Activated T-helper 17 cell treated with anti-CD3 and anti-CD28 coated beads, Interleukin-2, amount 50 U/mL, for 72 hours (primary cell): ENCODE measurements at regions not wholly inside any gene's neighbourhood (a gene's known extent, or its start where the extent isn't known, plus 50 kb on each side); places are given as distances from the start of the nearest gene placed in this dataset.
"Not testable (repeated sequence)": the region's sequence is repeated elsewhere in the genome, so short reads cannot be mapped to it uniquely, and the experiment has no call there.

Experiments used
- ATAC-seq: fragments of 150-1000 bp; cut with Tn5 transposase; replicated peaks from 2 replicates; pipeline ENCODE4 v1.10.0; 2021; ENCODE audit warnings: mild to moderate bottlenecking, moderate library complexity
- H3K27ac Mint-ChIP-seq: one replicate; pipeline ENCODE4 v1.8.0; 2022; ENCODE audit warnings: mixed read lengths
- H3K27me3 Mint-ChIP-seq: one replicate; pipeline ENCODE4 v1.8.0; 2022; ENCODE audit warnings: mixed read lengths
- H3K36me3 Mint-ChIP-seq: one replicate; pipeline ENCODE4 v1.8.0; 2022; ENCODE audit warnings: low read depth, mild to moderate bottlenecking, mixed read lengths
- H3K4me1 Mint-ChIP-seq: one replicate; pipeline ENCODE4 v1.8.0; 2022; ENCODE audit warnings: mixed read lengths
- H3K4me3 Mint-ChIP-seq: one replicate; pipeline ENCODE4 v1.8.0; 2022; ENCODE audit warnings: mild to moderate bottlenecking, mixed read lengths
- H3K9me3 Mint-ChIP-seq: one replicate; pipeline ENCODE4 v1.8.0; 2022; ENCODE audit warnings: mixed read lengths

DNA sequence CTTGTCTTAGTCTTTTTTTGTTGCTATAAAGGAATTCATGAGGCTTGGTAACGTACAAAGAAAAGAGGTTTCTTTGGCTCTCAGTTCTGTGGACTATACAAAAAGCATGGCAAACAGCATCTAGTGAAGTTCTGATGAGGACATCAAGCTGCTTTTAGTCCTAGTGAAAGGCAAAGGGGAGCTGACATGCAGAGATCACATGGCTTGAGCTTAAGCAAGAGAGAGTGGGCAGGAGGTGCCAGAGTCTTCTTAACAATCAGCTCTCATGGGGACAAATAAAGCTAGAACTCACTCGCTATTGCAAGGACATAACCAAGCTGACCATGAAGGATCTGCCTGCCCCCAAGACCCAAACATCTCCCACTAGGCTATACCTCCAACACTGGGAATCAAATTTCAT is 1063.1 kb downstream of the PCDH7 start:
- H3K9me3 Mint-ChIP-seq = peaks cover 13% of the 10 kb centered on the region
- no peak for ATAC-seq
- H3K27me3 Mint-ChIP-seq = no peaks in the 10 kb centered on the region
- H3K36me3 Mint-ChIP-seq = no peaks in the 10 kb centered on the region
- no peak overlapping the region for H3K27ac Mint-ChIP-seq
- no peak overlapping the region for H3K4me3 Mint-ChIP-seq
- no peaks in the 10 kb centered on the region for H3K4me1 Mint-ChIP-seq

DNA sequence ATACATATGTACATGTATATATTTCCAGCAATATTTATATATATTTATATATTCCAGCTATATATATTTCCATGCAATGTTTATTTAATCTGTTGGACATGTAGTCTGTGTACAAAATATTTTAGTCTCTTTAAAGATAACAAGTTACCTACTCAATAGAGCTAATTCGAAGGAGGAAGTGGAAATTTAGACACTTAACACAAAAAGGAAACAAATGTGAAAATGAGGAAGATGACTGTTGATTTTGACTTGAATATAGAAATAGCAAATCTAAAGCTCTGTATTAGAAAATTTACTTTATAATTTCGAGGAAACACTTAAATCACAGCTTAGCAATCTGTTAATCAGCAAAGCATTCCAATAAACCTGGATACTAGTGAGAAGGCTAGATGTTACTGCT is 1064.4 kb downstream of the PCDH7 start:
- Mint-ChIP-seq H3K4me1 (no peaks in the 10 kb centered on the region), H3K36me3 (no peaks in the 10 kb centered on the region), H3K27ac (no peak overlapping the region), H3K9me3 (peaks cover 13% of the 10 kb centered on the region), H3K4me3 (no peak overlapping the region), H3K27me3 (no peaks in the 10 kb centered on the region)
- no peak for ATAC-seq

DNA sequence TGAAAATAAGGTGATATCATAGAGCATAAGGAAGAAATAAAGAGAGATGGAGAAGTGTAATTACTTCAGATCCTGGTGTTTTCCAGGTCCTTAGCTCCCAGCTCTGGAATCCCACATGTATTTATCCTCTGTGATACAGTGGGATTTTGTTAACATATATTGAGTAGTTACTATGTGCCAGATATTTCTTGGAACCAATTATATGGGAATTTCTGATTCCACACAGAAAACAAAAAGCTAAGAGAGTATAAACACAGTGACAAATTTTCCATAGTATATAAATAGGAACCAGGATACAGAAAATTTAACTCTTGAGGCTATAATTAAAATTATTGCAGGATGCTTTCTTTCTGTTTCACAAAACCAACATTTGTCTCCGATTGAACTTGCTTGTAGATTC is 1067.5 kb downstream of the PCDH7 start:
- no peak for ATAC-seq
- H3K27ac Mint-ChIP-seq = no peak overlapping the region
- no peaks in the 10 kb centered on the region for H3K27me3 Mint-ChIP-seq
- H3K4me1 Mint-ChIP-seq = no peaks in the 10 kb centered on the region
- H3K36me3 Mint-ChIP-seq = no peaks in the 10 kb centered on the region
- no peak overlapping the region for H3K4me3 Mint-ChIP-seq
- peaks cover 7% of the 10 kb centered on the region for H3K9me3 Mint-ChIP-seq

DNA sequence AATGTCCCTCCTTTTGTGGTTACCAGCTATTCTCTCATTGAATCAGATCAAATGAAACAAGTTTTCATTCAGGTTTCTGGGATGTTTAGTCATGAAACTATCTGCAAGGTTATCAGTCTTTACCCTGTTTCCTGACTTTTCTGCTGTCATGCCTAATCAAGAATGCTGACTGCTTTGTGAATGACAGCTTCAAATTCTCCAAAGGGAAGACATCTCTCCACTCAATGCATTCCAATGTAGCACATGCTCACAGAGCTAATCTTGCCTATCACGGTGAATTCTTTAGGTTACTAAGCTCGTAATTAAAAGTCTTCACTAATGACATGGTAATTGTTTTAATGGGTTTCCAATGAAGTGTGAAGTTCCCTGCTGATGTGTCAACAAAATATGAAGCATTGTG is 1068.5 kb downstream of the PCDH7 start:
- Mint-ChIP-seq H3K27ac (no peak overlapping the region), H3K27me3 (no peaks in the 10 kb centered on the region), H3K4me1 (no peaks in the 10 kb centered on the region), H3K4me3 (no peak overlapping the region), H3K36me3 (no peaks in the 10 kb centered on the region), H3K9me3 (no peaks in the 10 kb centered on the region)
- no peak for ATAC-seq

DNA sequence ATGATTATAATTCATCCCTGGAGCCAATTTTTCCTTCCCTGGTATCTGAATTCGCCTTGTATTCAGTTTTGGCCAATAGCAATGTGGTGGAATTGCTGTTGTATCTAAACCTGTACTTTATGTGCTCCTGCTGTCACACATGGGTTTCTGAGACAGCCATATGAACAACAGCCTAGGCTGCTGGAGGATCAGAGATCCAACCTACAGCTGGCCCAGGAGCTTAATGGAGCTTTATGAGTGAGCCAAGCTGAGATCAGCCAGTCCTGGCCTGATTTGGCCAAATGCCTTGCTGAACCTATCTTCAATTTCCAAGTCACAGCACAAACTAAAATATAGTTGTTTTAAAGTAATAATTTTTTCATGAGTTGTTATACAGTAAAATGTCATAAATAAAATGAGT is 1071.5 kb downstream of the PCDH7 start:
- Mint-ChIP-seq H3K27ac (no peak overlapping the region), H3K4me3 (no peak overlapping the region), H3K9me3 (peaks cover 4% of the 10 kb centered on the region), H3K4me1 (no peaks in the 10 kb centered on the region), H3K27me3 (no peaks in the 10 kb centered on the region), H3K36me3 (no peaks in the 10 kb centered on the region)
- no peak for ATAC-seq

DNA sequence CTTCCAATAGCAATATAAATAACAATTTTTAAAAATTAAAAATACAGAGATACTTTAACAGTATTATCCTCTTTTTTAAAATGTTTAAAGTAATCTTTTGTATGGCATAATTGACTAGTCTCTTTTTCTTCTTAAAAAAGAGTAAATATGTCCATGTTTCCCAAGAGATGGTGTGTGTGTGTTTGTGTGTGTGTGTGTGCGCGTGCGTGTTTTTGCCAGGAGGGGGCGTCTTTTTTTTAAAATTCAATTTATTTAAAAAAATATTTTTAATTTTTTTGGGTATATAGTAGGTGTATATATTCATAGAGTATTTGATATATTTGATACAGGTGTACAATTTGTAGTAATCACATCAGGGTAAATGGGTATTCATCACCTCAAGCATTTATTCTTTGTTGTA is 1073.7 kb downstream of the PCDH7 start:
- peaks cover 12% of the 10 kb centered on the region for H3K9me3 Mint-ChIP-seq
- H3K27me3 Mint-ChIP-seq = no peaks in the 10 kb centered on the region
- no peaks in the 10 kb centered on the region for H3K36me3 Mint-ChIP-seq
- no peaks in the 10 kb centered on the region for H3K4me1 Mint-ChIP-seq
- no peak overlapping the region for H3K27ac Mint-ChIP-seq
- no peak overlapping the region for H3K4me3 Mint-ChIP-seq
- ATAC-seq = no peak

DNA sequence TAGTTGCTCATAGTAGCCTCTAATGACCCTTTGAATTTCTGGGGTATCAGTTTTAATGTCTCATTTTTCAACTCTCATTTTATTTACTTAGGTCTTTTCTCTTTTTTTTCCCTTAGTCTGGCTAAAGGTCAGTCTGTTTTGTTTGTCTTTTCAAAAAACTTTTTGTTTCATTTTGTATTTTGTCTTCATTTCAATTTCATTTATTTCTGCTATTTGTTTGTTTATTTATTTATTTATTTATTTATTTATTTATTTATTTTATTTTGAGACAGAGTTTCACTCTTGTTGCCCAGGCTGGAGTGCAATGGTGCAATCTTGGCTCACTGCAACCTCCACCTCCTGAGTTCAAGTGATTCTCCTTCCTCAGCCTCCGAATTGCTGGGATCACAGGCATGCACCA is 1076.9 kb downstream of the PCDH7 start:
- not testable (repeated sequence) for ATAC-seq, H3K27ac Mint-ChIP-seq, H3K27me3 Mint-ChIP-seq, H3K36me3 Mint-ChIP-seq, H3K4me3 Mint-ChIP-seq, H3K4me1 Mint-ChIP-seq
- H3K9me3 Mint-ChIP-seq = peaks cover 23% of the 10 kb centered on the region

DNA sequence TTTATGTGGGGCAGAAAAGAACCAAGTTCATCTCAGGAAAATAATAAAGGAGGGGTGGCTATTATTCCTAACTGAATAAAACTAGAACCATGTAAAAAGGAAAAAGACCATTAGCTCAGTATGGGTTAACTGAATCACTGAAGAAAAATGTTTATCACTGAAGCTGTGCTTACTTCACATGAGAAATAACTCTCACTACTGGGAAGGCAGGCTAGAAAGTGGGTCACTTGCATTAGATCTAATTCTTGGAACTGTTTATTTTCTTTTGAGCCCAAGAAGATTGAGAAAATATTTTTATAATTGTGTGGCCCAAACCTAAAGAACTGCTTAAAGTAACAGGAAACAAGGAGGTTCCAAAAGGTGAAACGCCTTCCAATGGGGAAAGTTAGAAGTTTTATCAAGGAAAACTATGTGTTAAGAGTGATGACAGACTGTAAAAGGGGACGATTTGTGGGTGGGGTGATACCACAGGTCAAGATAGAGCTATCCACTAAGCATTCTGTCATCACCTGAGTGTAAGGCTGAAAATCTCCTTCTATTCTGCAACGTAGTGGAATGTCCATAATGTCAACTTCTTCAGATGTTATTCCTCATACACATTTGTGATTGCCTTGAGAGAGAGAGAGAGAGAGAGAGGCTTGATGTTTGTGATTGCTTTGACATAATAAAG is 1083.5 kb downstream of the PCDH7 start:
- no peaks in the 10 kb centered on the region for H3K4me1 Mint-ChIP-seq
- no peaks in the 10 kb centered on the region for H3K36me3 Mint-ChIP-seq
- H3K27ac Mint-ChIP-seq = no peak overlapping the region

DNA sequence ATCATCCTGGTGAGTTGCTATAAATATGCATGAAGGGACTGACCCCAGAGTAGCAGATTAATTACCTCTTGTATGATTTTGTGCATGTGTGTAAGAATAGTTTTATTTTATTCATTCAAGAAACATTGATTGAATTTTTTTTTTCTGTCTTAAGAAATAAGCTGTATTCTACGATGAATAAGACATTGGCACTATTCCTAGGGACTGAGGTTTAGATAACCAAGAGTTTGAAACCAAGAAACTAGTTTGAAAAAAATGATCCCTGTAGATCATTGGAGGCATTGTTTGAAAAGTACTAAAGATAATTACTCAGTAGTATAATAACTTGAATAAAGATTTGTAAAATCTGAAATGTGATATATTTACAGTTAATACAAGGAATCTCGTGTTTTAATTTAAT is 1086.9 kb downstream of the PCDH7 start:
- H3K9me3 Mint-ChIP-seq = peaks cover 4% of the 10 kb centered on the region
- no peaks in the 10 kb centered on the region for H3K27me3 Mint-ChIP-seq
- H3K4me1 Mint-ChIP-seq = no peaks in the 10 kb centered on the region
- no peaks in the 10 kb centered on the region for H3K36me3 Mint-ChIP-seq
- ATAC-seq = no peak
- H3K27ac Mint-ChIP-seq = no peak overlapping the region
- H3K4me3 Mint-ChIP-seq = no peak overlapping the region

More for the DNA sequence above, 1083.5 kb downstream of the PCDH7 start:
- H3K27me3 Mint-ChIP-seq = no peaks in the 10 kb centered on the region
- peaks cover 16% of the 10 kb centered on the region for H3K9me3 Mint-ChIP-seq
- ATAC-seq = no peak
- no peak overlapping the region for H3K4me3 Mint-ChIP-seq

DNA sequence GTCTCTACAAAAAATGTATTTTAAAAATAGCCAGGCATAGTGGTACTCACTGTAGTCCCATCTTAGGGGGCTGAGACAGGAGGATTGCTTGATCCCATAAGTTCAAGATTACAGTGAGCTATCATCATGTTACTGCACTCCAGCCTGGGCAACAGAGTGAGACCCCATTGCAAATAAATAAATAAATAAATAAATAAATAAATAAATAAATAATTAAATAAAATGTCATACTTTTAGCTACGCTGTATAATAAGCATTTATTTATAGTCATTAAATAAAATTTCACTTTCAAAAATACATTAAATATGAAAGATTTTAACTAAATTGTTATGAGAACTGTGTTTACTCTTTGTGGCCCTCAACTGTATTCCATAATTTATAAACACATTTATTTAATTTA is 1124.2 kb downstream of the PCDH7 start:
- no peaks in the 10 kb centered on the region for H3K27me3 Mint-ChIP-seq
- no peak for ATAC-seq
- no peak overlapping the region for H3K4me3 Mint-ChIP-seq
- no peaks in the 10 kb centered on the region for H3K36me3 Mint-ChIP-seq
- no peaks in the 10 kb centered on the region for H3K4me1 Mint-ChIP-seq
- no peak overlapping the region for H3K27ac Mint-ChIP-seq
- peaks cover 13% of the 10 kb centered on the region for H3K9me3 Mint-ChIP-seq

DNA sequence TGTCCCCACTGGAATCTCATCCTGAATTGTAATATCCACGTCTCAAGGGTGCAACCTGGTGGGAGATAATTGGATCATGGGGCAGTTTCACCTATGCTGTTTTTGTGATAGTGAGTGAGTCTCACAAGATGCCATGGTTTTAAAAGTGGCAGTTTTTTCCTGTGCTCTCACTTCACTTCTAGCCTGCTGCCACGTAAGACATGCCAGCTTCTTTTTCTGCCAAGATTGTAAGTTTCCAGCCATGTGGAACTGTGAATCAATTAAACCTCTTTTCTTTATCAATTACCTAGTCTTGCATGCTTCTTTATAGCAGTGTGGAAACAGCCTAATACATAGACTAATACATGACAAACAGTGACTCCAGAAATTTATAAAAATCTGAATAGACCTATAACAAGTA is 1131.8 kb downstream of the PCDH7 start:
- ATAC-seq = no peak
- no peak overlapping the region for H3K4me3 Mint-ChIP-seq
- no peaks in the 10 kb centered on the region for H3K4me1 Mint-ChIP-seq
- H3K9me3 Mint-ChIP-seq = peaks cover 16% of the 10 kb centered on the region
- H3K36me3 Mint-ChIP-seq = no peaks in the 10 kb centered on the region
- no peak overlapping the region for H3K27ac Mint-ChIP-seq
- no peaks in the 10 kb centered on the region for H3K27me3 Mint-ChIP-seq

DNA sequence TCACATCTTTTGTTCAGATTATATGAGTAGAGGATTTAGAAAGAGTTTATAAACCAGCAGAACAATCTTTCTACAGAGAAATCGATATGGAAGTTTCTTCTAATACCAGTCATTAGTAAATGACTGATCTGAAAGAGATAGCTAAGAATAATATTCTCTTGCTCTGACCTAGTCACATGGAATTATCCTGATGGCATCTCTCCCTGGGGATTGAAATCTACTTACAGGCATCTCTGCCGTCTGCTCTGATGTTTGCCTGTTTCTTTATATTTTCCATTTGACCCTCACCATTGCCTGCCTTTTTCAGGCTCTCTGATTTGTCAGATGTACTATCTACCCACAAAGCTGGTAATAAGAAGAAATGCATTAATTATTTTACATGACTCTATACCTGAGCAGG is 1157.3 kb downstream of the PCDH7 start:
- Mint-ChIP-seq H3K36me3 (no peaks in the 10 kb centered on the region), H3K4me1 (no peaks in the 10 kb centered on the region), H3K27me3 (no peaks in the 10 kb centered on the region), H3K9me3 (peaks cover 5% of the 10 kb centered on the region), H3K4me3 (no peak overlapping the region), H3K27ac (no peak overlapping the region)
- no peak for ATAC-seq

DNA sequence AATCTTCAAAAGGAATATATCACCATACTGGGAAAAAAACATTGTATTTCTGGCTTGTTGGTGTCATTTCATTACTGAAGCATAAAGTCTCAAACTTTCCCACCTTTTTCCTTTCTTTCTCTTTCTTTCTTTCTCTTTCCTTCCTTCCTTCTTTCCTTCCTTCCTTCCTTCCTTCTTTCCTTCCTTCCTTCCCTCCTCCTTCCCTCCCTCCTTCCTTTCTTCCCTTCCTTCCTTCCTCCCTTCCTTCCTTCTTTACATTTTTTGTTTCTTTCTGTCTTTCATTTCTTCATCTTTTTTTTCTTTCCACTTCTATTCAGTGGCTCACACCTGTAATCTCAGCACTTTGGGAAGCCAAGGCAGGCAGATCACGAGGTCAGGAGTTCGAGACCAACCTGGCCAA is 1160.7 kb downstream of the PCDH7 start:
- not testable (repeated sequence) for H3K36me3 Mint-ChIP-seq, H3K27ac Mint-ChIP-seq, H3K27me3 Mint-ChIP-seq, H3K9me3 Mint-ChIP-seq, H3K4me3 Mint-ChIP-seq, H3K4me1 Mint-ChIP-seq, ATAC-seq

DNA sequence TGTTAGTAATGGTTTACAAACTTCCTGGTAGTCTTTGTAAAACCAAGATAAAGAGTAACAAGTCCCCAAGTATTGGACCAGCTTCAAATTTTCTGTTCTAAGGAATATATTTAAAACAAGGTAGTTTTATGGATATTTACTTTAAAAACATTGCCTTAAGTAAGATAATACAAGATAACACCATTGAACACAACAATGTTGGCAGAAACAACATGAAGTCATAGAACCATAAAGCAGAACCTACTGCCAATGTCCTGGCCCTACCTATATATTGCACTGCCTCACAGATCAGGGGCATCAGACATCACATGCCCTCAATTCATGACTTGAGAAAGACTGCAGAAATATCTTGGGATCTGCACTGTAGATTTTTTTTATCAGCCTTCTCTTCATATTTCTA is 1176.2 kb downstream of the PCDH7 start:
- Mint-ChIP-seq H3K4me3 (no peak overlapping the region), H3K36me3 (no peaks in the 10 kb centered on the region), H3K4me1 (no peaks in the 10 kb centered on the region), H3K27me3 (no peaks in the 10 kb centered on the region), H3K9me3 (peaks cover 7% of the 10 kb centered on the region), H3K27ac (no peak overlapping the region)
- ATAC-seq = no peak

DNA sequence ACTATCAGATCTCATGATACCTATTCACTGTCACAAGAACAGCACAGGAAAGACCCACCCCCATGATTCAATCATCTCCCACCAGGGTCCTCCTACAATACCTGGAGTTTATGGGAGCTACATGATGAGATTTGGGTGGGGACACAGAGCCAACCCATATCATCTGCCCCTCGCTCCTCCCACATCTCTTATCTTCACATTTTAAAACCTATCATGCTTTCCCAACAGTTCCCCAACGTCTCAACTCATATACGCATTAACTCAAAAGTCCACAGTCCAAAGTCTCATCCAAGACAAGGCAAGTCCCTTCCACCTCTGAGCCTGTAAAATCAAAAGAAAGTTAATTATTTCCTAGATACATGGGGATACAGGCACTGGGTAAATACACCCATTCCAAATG is 1185.2 kb downstream of the PCDH7 start:
- Mint-ChIP-seq H3K4me1 (no peaks in the 10 kb centered on the region), H3K9me3 (peaks cover 19% of the 10 kb centered on the region), H3K27ac (no peak overlapping the region), H3K4me3 (no peak overlapping the region), H3K27me3 (no peaks in the 10 kb centered on the region), H3K36me3 (no peaks in the 10 kb centered on the region)
- no peak for ATAC-seq

DNA sequence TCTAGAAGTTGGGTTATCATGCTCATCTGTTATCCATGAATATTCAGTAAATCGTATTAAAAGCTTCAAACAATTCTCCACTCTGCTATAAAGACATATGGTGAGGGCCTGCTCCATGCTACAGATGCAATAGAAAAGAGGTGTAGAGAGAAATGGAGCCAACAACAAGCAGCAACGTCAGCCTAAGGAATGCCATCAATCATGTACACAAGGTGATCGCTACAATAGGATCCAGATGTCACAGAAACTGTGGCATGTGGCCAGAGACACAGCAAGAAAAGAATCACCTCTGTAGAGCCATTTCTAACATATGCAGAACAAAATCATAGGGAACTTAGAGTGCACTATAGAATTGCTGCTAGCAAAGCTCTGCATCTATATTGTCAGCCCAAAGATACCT is 1188.1 kb downstream of the PCDH7 start:
- Mint-ChIP-seq H3K27me3 (no peaks in the 10 kb centered on the region), H3K27ac (no peak overlapping the region), H3K9me3 (peaks cover 19% of the 10 kb centered on the region), H3K36me3 (no peaks in the 10 kb centered on the region), H3K4me1 (no peaks in the 10 kb centered on the region), H3K4me3 (no peak overlapping the region)
- ATAC-seq = no peak
